Fibroblast of lung (primary cell): ENCODE measurements at regions not wholly inside any gene's neighbourhood (a gene's known extent, or its start where the extent isn't known, plus 50 kb on each side); places are given as distances from the start of the nearest gene placed in this dataset.

Experiments used
- DNase-seq, 2 donors: peaks; one replicate each; pipeline versions ENCODE4 v3.0.0 to v3.0.0-alpha.2; 2010; ENCODE audit warnings: low read depth in 2 of 2
- H2AFZ ChIP-seq: 2 replicates; pipeline ENCODE4 v1.5.1; 2012; ENCODE audit warnings: low read length, control low read depth, inconsistent platforms
- H3K27ac ChIP-seq: 2 replicates; pipeline ENCODE4 v1.5.1; 2011; ENCODE audit warnings: low read length, control low read depth; ENCODE audit not compliant: insufficient read depth
- H3K27me3 ChIP-seq: 2 replicates; pipeline ENCODE4 v1.5.1; 2011; ENCODE audit warnings: mild to moderate bottlenecking, low read length; ENCODE audit not compliant: control insufficient read depth, insufficient read depth
- H3K36me3 ChIP-seq: 2 replicates; pipeline ENCODE4 v1.5.1; 2011; ENCODE audit warnings: low read length; ENCODE audit not compliant: control insufficient read depth, insufficient read depth
- H3K4me1 ChIP-seq: 2 replicates; pipeline ENCODE4 v1.5.1; 2011; ENCODE audit warnings: low read length; ENCODE audit not compliant: control insufficient read depth, insufficient read depth; ENCODE audit errors: extremely low read depth
- H3K4me2 ChIP-seq: 2 replicates; pipeline ENCODE4 v1.5.1; 2011; ENCODE audit warnings: low read length, control low read depth; ENCODE audit not compliant: insufficient read depth; ENCODE audit errors: extremely low read depth
- H3K4me3 ChIP-seq, 4 experiments: fragments of 200-600 bp in 1 of 4; sonication (generic) in 1 of 4; replicated peaks in 1 of 4; 2 replicates each; pipeline ENCODE4 v1.5.1; 2011 to 2016; ENCODE audit warnings: low read length in 4 of 4, low read depth in 3 of 4, mild to moderate bottlenecking in 3 of 4, control low read depth in 2 of 4, inconsistent platforms in 1 of 4, mixed read lengths in 1 of 4; ENCODE audit not compliant: insufficient read depth in 1 of 4; ENCODE audit errors: control extremely low read depth in 1 of 4
- H3K79me2 ChIP-seq: 2 replicates; pipeline ENCODE4 v1.5.1; 2012; ENCODE audit warnings: mild to moderate bottlenecking, low read length, inconsistent platforms; ENCODE audit not compliant: control insufficient read depth, insufficient read depth
- H3K9ac ChIP-seq: 2 replicates; pipeline ENCODE4 v1.5.1; 2011; ENCODE audit warnings: mild to moderate bottlenecking, low read length, control low read depth; ENCODE audit not compliant: insufficient read depth
- H3K9me3 ChIP-seq: 2 replicates; pipeline ENCODE4 v1.5.1; 2012; ENCODE audit warnings: low read depth, low read length; ENCODE audit not compliant: control insufficient read depth, insufficient read depth
- H4K20me1 ChIP-seq: 2 replicates; pipeline ENCODE4 v1.5.1; 2011; ENCODE audit warnings: low read length; ENCODE audit not compliant: control insufficient read depth, insufficient read depth; ENCODE audit errors: extremely low read depth
- EZH2 ChIP-seq: IDR thresholded peaks from 2 replicates; pipeline ENCODE4 v1.5.1; 2012; ENCODE audit warnings: low read length, control low read depth, mild to moderate bottlenecking; ENCODE audit errors: missing control alignments
- TF ChIP-seq, protein P1 (sequence below), 2 donors: IDR thresholded peaks in 1 of 2; conservative IDR thresholded peaks in 1 of 2; 1 replicate in 1 of 2; 2 replicates in 1 of 2; pipeline ENCODE4 v1.5.1; 2011 to 2012; ENCODE audit warnings: low read length in 2 of 2, control low read depth in 1 of 2, inconsistent platforms in 1 of 2, low read depth in 1 of 2, mild to moderate bottlenecking in 1 of 2

DNA sequence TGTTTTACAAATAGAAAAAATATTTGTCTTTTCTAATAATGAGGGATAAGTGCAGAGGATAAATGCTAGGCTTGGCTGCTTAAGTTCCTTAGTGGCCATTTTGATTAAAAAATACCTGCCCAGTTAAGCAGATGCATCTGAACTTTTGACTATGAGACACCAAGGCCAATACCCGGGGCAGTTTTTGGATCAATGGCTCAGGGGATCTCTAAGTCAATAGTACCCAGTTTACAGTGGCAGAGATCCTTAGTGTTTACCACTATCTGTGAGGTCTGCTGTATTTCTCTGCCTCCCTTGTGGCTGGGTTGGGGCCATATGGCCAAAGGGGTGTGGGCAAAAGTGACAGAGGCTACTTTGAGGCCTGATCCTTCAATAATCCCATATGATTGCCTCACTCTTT, 184.5 kb upstream of the MAST4 start:
- Histone ChIP-seq H3K27me3 (no peaks in the 10 kb centered on the region), H3K27ac (no peak overlapping the region), H3K9me3 (no peaks in the 10 kb centered on the region), H2AFZ (no peak overlapping the region), H3K79me2 (no peaks in the 10 kb centered on the region), H3K4me2 (no peak overlapping the region), H3K4me3 (no peak overlapping the region), H4K20me1 (no peaks in the 10 kb centered on the region), H3K36me3 (no peaks in the 10 kb centered on the region), H3K4me1 (no peaks in the 10 kb centered on the region), H3K9ac (no peak overlapping the region)
- no peak for DNase-seq
- TF ChIP-seq EZH2, result no peak
- TF ChIP-seq, protein P1, sequence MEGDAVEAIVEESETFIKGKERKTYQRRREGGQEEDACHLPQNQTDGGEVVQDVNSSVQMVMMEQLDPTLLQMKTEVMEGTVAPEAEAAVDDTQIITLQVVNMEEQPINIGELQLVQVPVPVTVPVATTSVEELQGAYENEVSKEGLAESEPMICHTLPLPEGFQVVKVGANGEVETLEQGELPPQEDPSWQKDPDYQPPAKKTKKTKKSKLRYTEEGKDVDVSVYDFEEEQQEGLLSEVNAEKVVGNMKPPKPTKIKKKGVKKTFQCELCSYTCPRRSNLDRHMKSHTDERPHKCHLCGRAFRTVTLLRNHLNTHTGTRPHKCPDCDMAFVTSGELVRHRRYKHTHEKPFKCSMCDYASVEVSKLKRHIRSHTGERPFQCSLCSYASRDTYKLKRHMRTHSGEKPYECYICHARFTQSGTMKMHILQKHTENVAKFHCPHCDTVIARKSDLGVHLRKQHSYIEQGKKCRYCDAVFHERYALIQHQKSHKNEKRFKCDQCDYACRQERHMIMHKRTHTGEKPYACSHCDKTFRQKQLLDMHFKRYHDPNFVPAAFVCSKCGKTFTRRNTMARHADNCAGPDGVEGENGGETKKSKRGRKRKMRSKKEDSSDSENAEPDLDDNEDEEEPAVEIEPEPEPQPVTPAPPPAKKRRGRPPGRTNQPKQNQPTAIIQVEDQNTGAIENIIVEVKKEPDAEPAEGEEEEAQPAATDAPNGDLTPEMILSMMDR (conservative IDR thresholded peaks at IDR 0.05 in 1 of 2, IDR thresholded peaks at IDR 0.05 in 1 of 2; ENCODE audit: low read depth in 1 of 2, low read length in 2 of 2), result no peak

DNA sequence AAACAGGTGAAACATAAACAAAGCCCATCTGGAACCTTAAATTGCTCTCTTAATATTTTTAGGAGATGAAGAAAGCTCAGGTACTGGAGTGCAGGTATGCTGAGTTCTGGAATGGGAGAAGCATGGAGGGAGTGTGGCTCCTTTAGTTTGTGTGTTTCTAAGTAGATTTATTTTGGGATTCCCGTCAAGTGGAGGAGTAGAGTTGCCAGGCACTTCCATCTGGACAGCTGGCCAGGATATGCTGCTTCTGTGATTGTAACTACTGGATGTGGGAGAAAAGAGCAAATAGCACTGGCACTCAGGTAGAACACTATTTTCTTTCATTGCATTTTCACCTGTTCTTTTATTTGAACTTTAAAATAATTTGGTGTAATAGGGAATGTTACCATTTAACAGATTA, 182.3 kb upstream of the MAST4 start:
- TF ChIP-seq EZH2, result no peak
- TF ChIP-seq, protein P1 (conservative IDR thresholded peaks at IDR 0.05 in 1 of 2, IDR thresholded peaks at IDR 0.05 in 1 of 2; ENCODE audit: low read depth in 1 of 2, low read length in 2 of 2), result no peak
- no peaks in the 10 kb centered on the region for H3K79me2 ChIP-seq
- no peak overlapping the region for H3K4me3 ChIP-seq
- no peaks in the 10 kb centered on the region for H3K4me1 ChIP-seq
- H3K9ac ChIP-seq, result no peak overlapping the region
- no peaks in the 10 kb centered on the region for H3K36me3 ChIP-seq
- no peaks in the 10 kb centered on the region for H4K20me1 ChIP-seq
- H3K27me3 ChIP-seq, result no peaks in the 10 kb centered on the region
- H3K4me2 ChIP-seq, result no peak overlapping the region
- H3K9me3 ChIP-seq, result no peaks in the 10 kb centered on the region
- H3K27ac ChIP-seq, result no peak overlapping the region
- no peak overlapping the region for H2AFZ ChIP-seq
- DNase-seq, result no peak

DNA sequence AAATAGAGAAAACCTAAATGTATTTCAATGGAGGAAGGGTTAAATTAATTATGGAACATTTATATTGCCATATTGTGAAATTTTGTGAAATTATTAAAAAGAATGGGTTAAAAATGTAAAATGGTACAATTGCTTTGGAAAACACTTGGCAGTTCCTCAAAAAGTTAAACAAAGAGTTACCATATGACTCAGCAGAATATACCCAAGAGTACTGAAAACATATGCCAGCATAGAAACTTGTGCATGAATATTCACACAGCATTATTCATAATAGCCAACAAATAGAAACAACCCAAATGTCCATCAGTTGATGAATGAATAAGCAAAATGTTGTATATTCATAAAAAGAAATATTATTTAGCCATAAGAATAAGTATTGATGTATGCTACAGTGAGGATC, 181.0 kb upstream of the MAST4 start:
- DNase-seq, result peak; percentile 7 to 21
- Histone ChIP-seq H3K4me1 (no peaks in the 10 kb centered on the region), H4K20me1 (no peaks in the 10 kb centered on the region), H2AFZ (no peak overlapping the region), H3K4me2 (no peak overlapping the region), H3K79me2 (no peaks in the 10 kb centered on the region), H3K4me3 (no peak overlapping the region), H3K9ac (no peak overlapping the region), H3K27me3 (no peaks in the 10 kb centered on the region), H3K27ac (no peak overlapping the region), H3K9me3 (no peaks in the 10 kb centered on the region), H3K36me3 (no peaks in the 10 kb centered on the region)
- TF ChIP-seq EZH2, result no peak

DNA sequence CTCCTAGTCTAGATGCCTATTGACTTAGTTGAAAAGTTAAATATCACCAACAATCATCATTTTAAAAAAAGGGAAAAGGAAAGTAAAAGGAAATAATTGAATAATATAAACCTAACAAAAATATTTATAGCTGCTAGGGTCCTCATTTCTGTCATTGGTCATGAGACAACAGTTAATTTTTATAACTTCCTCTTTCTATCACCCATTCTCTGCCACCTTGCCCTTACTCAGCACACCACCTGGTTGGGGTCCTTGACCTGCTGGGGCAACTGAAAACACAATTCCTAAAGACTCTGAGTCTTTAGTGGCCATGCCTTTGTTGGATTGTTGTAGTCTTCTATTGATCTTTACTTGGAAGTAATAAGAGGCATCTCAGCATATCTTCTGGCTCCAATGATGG, 179.5 kb upstream of the MAST4 start:
- no peak for DNase-seq
- Histone ChIP-seq H3K27me3 (no peaks in the 10 kb centered on the region), H3K4me2 (no peak overlapping the region), H3K9me3 (no peaks in the 10 kb centered on the region), H3K9ac (no peak overlapping the region), H4K20me1 (no peaks in the 10 kb centered on the region), H3K4me3 (no peak overlapping the region), H3K36me3 (no peaks in the 10 kb centered on the region), H3K79me2 (no peaks in the 10 kb centered on the region), H3K4me1 (no peaks in the 10 kb centered on the region), H2AFZ (no peak overlapping the region), H3K27ac (no peak overlapping the region)
- TF ChIP-seq, protein P1 (conservative IDR thresholded peaks at IDR 0.05 in 1 of 2, IDR thresholded peaks at IDR 0.05 in 1 of 2; ENCODE audit: low read depth in 1 of 2, low read length in 2 of 2), result no peak
- TF ChIP-seq EZH2, result no peak
